H1 (cell line): ENCODE measurements at regions not wholly inside any gene's neighbourhood (a gene's known extent, or its start where the extent isn't known, plus 50 kb on each side); places are given as distances from the start of the nearest gene placed in this dataset.

Source experiments
- CTCF ChIA-PET: fragments of 300-600 bp; sonication (Branson Sonifier 250); formaldehyde crosslinking; loops from one replicate; lab custom pipeline; 2021; ENCODE audit not compliant: partially characterized antibody; lab: Charles Lee
- POLR2A ChIA-PET: fragments of 300-600 bp; sonication (Branson Sonifier 250); formaldehyde crosslinking; loops from one replicate; lab custom pipeline; 2021; ENCODE audit warnings: inconsistent platforms; ENCODE audit not compliant: partially characterized antibody; lab: Charles Lee
- DNase-seq, 2 experiments: peaks; one replicate each; pipeline versions ENCODE4 v3.0.0 to v3.0.0-alpha.2; 2010 to 2022; ENCODE audit warnings: low spot score in 2 of 2, low read depth in 1 of 2, mixed read lengths in 1 of 2
- FAIRE-seq: peaks from 2 replicates; lab custom pipeline; 2011; peaks lifted over from hg19 to GRCh38; lab: Jason Lieb, UNC
- H2AFZ ChIP-seq: 2 replicates; pipeline ENCODE4 v1.8.1; 2012; ENCODE audit warnings: low read length, inconsistent platforms
- H2AK5ac ChIP-seq: 2 replicates; pipeline ENCODE4 v1.6.1; 2013; ENCODE audit warnings: low read depth, low read length
- H2BK120ac ChIP-seq: replicated peaks from 2 replicates; pipeline ENCODE3; 2013; ENCODE audit warnings: low read depth, low read length, inconsistent platforms
- H2BK12ac ChIP-seq: 2 replicates; pipeline ENCODE4 v1.6.1; 2013; ENCODE audit warnings: low read depth, low read length
- H2BK15ac ChIP-seq: 2 replicates; pipeline ENCODE4 v1.6.1; 2013; ENCODE audit warnings: low read length
- H2BK20ac ChIP-seq: 2 replicates; pipeline ENCODE4 v1.6.1; 2013; ENCODE audit warnings: low read length
- H2BK5ac ChIP-seq: 2 replicates; pipeline ENCODE4 v1.6.1; 2013; ENCODE audit warnings: low read depth, low read length
- H3K14ac ChIP-seq: 2 replicates; pipeline ENCODE4 v1.6.1; 2013; ENCODE audit warnings: inconsistent platforms; ENCODE audit not compliant: insufficient read length
- H3K18ac ChIP-seq: 2 replicates; pipeline ENCODE4 v1.6.1; 2013; ENCODE audit warnings: low read length; ENCODE audit errors: extremely low read depth
- H3K23ac ChIP-seq: 2 replicates; pipeline ENCODE4 v1.6.1; 2013; ENCODE audit warnings: inconsistent platforms; ENCODE audit not compliant: insufficient read length
- H3K23me2 ChIP-seq: 2 replicates; pipeline ENCODE4 v1.6.1; 2013; ENCODE audit warnings: low read depth, low read length
- H3K27ac ChIP-seq: 2 replicates; pipeline ENCODE4 v1.6.1; 2011; ENCODE audit warnings: low read depth, low read length, inconsistent platforms
- H3K27me3 ChIP-seq, 4 experiments: replicated peaks in 1 of 4; 1 replicate in 1 of 4; 2 replicates in 3 of 4; pipeline versions ENCODE4 v1.6.1 to v1.8.1; 2011 to 2013; ENCODE audit warnings: low read length in 3 of 4, mild to moderate bottlenecking in 3 of 4, inconsistent platforms in 2 of 4, mixed read lengths in 2 of 4, moderate library complexity in 1 of 4; ENCODE audit not compliant: control insufficient read depth in 3 of 4, insufficient read depth in 3 of 4; ENCODE audit errors: extremely low read depth in 1 of 4
- H3K36me3 ChIP-seq, 4 experiments: 2 replicates each; pipeline versions ENCODE4 v1.6.1 to v1.8.1; 2011 to 2013; ENCODE audit warnings: mild to moderate bottlenecking in 4 of 4, low read length in 3 of 4, moderate library complexity in 2 of 4, control low read depth in 1 of 4, inconsistent platforms in 1 of 4; ENCODE audit not compliant: insufficient read depth in 4 of 4, control insufficient read depth in 2 of 4
- H3K4ac ChIP-seq: replicated peaks from 2 replicates; pipeline ENCODE3; 2013; ENCODE audit warnings: low read length, low read depth, mixed read lengths, inconsistent platforms; ENCODE audit not compliant: insufficient read length
- H3K4me1 ChIP-seq, 4 experiments: replicated peaks in 1 of 4; 1 replicate in 1 of 4; 2 replicates in 3 of 4; pipeline versions ENCODE4 v1.6.1 to v1.8.1; 2011 to 2013; ENCODE audit warnings: low read length in 3 of 4, inconsistent platforms in 2 of 4, mixed read lengths in 1 of 4; ENCODE audit not compliant: insufficient read depth in 4 of 4, control insufficient read depth in 3 of 4
- H3K4me2 ChIP-seq, 2 experiments: 2 replicates each; pipeline versions ENCODE4 v1.6.1 to v1.8.1; 2011 to 2013; ENCODE audit warnings: low read depth in 2 of 2, low read length in 2 of 2, control low read depth in 1 of 2, inconsistent platforms in 1 of 2, mild to moderate bottlenecking in 1 of 2; ENCODE audit not compliant: insufficient read depth in 1 of 2
- H3K4me3 ChIP-seq, 4 experiments: fragments of 200-600, 300-600 bp in 1 of 4; sonication (generic), shearing (Covaris generic), sonication (Bioruptor Twin) in 1 of 4; 2 replicates each; pipeline versions ENCODE4 v1.5.1 to v1.8.1; 2011 to 2016; ENCODE audit warnings: low read length in 4 of 4, low read depth in 3 of 4, control low read depth in 2 of 4, inconsistent platforms in 2 of 4, mild to moderate bottlenecking in 2 of 4, mixed read lengths in 1 of 4, moderate library complexity in 1 of 4; ENCODE audit not compliant: insufficient read depth in 2 of 4; ENCODE audit errors: extremely low read depth in 1 of 4
- H3K56ac ChIP-seq: replicated peaks from 2 replicates; pipeline ENCODE3; 2013; ENCODE audit warnings: low read depth, mild to moderate bottlenecking, mixed read lengths, low read length, inconsistent platforms; ENCODE audit not compliant: insufficient read length
- H3K79me1 ChIP-seq: 2 replicates; pipeline ENCODE4 v1.6.1; 2013; ENCODE audit warnings: low read depth, low read length, control low read depth
- H3K79me2 ChIP-seq, 2 experiments: 2 replicates each; pipeline versions ENCODE4 v1.6.1 to v1.8.1; 2012 to 2013; ENCODE audit warnings: low read length in 2 of 2, mild to moderate bottlenecking in 2 of 2, inconsistent platforms in 1 of 2; ENCODE audit not compliant: insufficient read depth in 2 of 2, control insufficient read depth in 1 of 2
- H3K9ac ChIP-seq, 4 experiments: replicated peaks in 1 of 4; 1 replicate in 1 of 4; 2 replicates in 3 of 4; pipeline versions ENCODE4 v1.6.1 to v1.8.1; 2011 to 2013; ENCODE audit warnings: low read depth in 3 of 4, low read length in 3 of 4, control low read depth in 2 of 4, mild to moderate bottlenecking in 2 of 4, moderate library complexity in 2 of 4, inconsistent platforms in 1 of 4; ENCODE audit errors: extremely low read depth in 1 of 4
- H3K9me3 ChIP-seq, 2 experiments: 2 replicates each; pipeline versions ENCODE4 v1.6.1 to v1.8.1; 2012 to 2013; ENCODE audit warnings: mild to moderate bottlenecking in 2 of 2, moderate library complexity in 2 of 2, control low read depth in 1 of 2, inconsistent platforms in 1 of 2, low read depth in 1 of 2, low read length in 1 of 2, mixed read lengths in 1 of 2; ENCODE audit not compliant: insufficient read depth in 2 of 2
- H4K20me1 ChIP-seq, 2 experiments: replicated peaks in 1 of 2; 2 replicates each; pipeline versions ENCODE3 to v1.8.1; 2011 to 2013; ENCODE audit warnings: inconsistent platforms in 2 of 2, low read length in 2 of 2, mild to moderate bottlenecking in 1 of 2; ENCODE audit not compliant: insufficient read depth in 2 of 2, control insufficient read depth in 1 of 2
- H4K5ac ChIP-seq: 2 replicates; pipeline ENCODE4 v1.6.1; 2013; ENCODE audit warnings: low read length, low read depth, mixed read lengths, inconsistent platforms; ENCODE audit not compliant: insufficient read length
- H4K8ac ChIP-seq: 2 replicates; pipeline ENCODE4 v1.8.0; 2013; ENCODE audit warnings: mild to moderate bottlenecking, moderate library complexity, low read length, inconsistent platforms; ENCODE audit not compliant: insufficient read depth; ENCODE audit errors: extremely low read depth
- H4K91ac ChIP-seq: replicated peaks from 2 replicates; pipeline ENCODE3; 2013; ENCODE audit warnings: low read length, mixed read lengths, inconsistent platforms; ENCODE audit not compliant: insufficient read length
- FOSL1 ChIP-seq: IDR thresholded peaks from 2 replicates; pipeline ENCODE4 v1.6.1; 2011; ENCODE audit warnings: mild to moderate bottlenecking, low read depth, low read length, moderate library complexity; ENCODE audit not compliant: insufficient read depth
- WGBS, 2 experiments: shearing (Covaris generic) in 1 of 2; methylation state at CpG; one replicate each; pipeline versions ENCODE4 v1.1.6 to v1.1.7; 2013 to 2015; ENCODE audit warnings: low lambda C conversion rate in 2 of 2, mixed read lengths in 2 of 2, inconsistent platforms in 1 of 2, low coverage in 1 of 2, missing lambda C conversion rate in 1 of 2; ENCODE audit not compliant: insufficient replicate concordance in 2 of 2, insufficient coverage in 1 of 2, insufficient read length in 1 of 2; ENCODE audit errors: extremely low coverage in 1 of 2, missing lambda C conversion rate in 1 of 2; 5-methylcytosine and 5-hydroxymethylcytosine counted together

DNA sequence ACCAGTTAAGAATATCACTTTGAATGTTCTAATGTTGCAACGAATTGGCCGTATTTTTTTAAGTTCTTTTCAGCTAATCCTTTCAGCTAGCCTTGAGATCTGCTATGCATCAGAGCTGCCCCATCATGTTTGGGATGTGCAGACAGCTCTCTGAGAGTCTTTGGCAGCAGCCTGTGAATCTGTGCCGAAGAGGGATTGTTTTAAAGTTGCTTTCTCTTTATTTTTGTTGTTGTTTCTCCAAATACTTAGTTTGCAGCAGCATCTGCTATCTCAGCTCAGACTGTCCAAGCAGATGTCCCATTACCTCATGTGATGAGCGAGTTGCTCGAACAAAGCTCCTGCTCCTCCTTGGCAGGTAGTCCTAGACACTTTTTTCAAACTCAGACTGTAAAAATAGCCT, 1002.5 kb upstream of the INTU start:
- CTCF ChIA-PET: no interaction called here
- Histone ChIP-seq H3K4ac (no peak overlapping the region), H3K18ac (no peak overlapping the region), H2BK12ac (no peak overlapping the region), H3K4me3 (no peak overlapping the region), H3K4me2 (no peak overlapping the region), H3K4me1 (no peaks in the 10 kb centered on the region)
- TF ChIP-seq FOSL1: no peak
- TF ChIP-seq, all 59 proteins: peak for 0
- Histone ChIP-seq H4K20me1 (no peaks in the 10 kb centered on the region), H3K56ac (no peak overlapping the region), H2AK5ac (no peak overlapping the region), H3K36me3 (no peaks in the 10 kb centered on the region), H2BK15ac (no peak overlapping the region), H3K79me1 (no peaks in the 10 kb centered on the region), H3K14ac (no peak overlapping the region), H4K91ac (no peak overlapping the region), H3K79me2 (no peaks in the 10 kb centered on the region), H4K8ac (no peak overlapping the region), H2BK20ac (no peak overlapping the region), H2BK5ac (no peak overlapping the region), H3K23me2 (no peaks in the 10 kb centered on the region; the same call in 1 of the 2 replicates), H2BK120ac (no peak overlapping the region), H3K23ac (no peak overlapping the region), H4K5ac (no peak overlapping the region), H2AFZ (no peak overlapping the region), H3K27ac (no peak overlapping the region), H3K9me3 (no peaks in the 10 kb centered on the region), H3K9ac (no peak overlapping the region), H3K27me3 (no peaks in the 10 kb centered on the region)
- 88% methylated on average over 5 of the region's 5 CpGs; no CpG with 5 or more reads in 1 of the 2 experiments for WGBS, 2 experiments
- DNase-seq (no peak), FAIRE-seq (no peak)
- POLR2A ChIA-PET: no interaction called here
